ENCODE measurements at regions not wholly inside any gene's neighbourhood (a gene's known extent, or its start where the extent isn't known, plus 50 kb on each side); places are given as distances from the start of the nearest gene placed in this dataset.

DNA sequence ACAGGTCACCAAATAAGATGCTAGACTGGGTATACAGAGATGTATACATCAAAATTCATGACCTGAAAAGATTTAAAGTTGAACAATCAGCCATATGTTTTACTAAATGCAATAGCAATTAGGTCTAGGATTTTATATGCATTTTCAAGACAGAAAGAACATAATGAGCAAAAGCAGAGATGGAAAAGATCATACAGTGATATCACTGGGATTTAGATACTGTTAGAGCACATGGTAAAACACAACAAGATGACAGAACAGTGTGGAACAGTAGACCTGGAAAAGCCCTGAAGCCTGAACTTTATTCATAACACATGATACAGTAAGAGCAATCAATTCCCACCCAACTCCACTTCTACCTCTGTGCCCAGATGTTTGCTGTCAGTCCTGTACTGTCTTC lies 585.9 kb downstream of the PRR16 start:
- Histone ChIP-seq H3K4me3 (replicated peaks in 1 of 3; ENCODE audit: insufficient read depth in 1 of 3, low read depth in 2 of 3, low read length in 3 of 3) (no peak overlapping the region), H3K9me3 (ENCODE audit: low read length) (no peaks in the 10 kb centered on the region), H3K36me3 (replicated peaks in 1 of 2; ENCODE audit: control insufficient read depth in 1 of 2, insufficient read depth in 2 of 2, low read length in 2 of 2) (no peaks in the 10 kb centered on the region), H3K27me3 (ENCODE audit: control insufficient read depth in 1 of 2, insufficient read depth in 2 of 2, low read length in 2 of 2) (no peaks in the 10 kb centered on the region), H3K79me2 (ENCODE audit: insufficient read depth, low read length) (no peaks in the 10 kb centered on the region), H3K9ac (ENCODE audit: insufficient read depth, low read depth, low read length) (no peak overlapping the region), H2AFZ (ENCODE audit: low read length) (no peak overlapping the region), H3K4me2 (ENCODE audit: low read depth, low read length) (no peak overlapping the region), H3K4me1 (ENCODE audit: insufficient read depth, low read length) (no peaks in the 10 kb centered on the region), H3K27ac (ENCODE audit: extremely low read length, insufficient read depth, low read length) (no peak overlapping the region), H4K20me1 (ENCODE audit: insufficient read depth, low read length) (no peaks in the 10 kb centered on the region)
- in situ Hi-C loops (cut with HindIII; ENCODE audit: extremely low pct_ligation_motif_present, low pct_unique_long_range_greater_than_20kb) (no loop called here), intact Hi-C loops (cut with micrococcal nuclease; ENCODE audit: unreplicated experiment) (no loop called here)
- POLR2A ChIA-PET, result no interaction called here
- CTCF ChIA-PET (ENCODE audit: low intra/inter-chr PET ratio, low total read pairs), result no interaction called here
- FAIRE-seq, result no peak
- BruUV-seq (replicated peaks), result no TSS peak
- no peak for DNase-seq (ENCODE audit: low spot score)
- no peak for ATAC-seq
- TF ChIP-seq JUND (CRISPR knock-in tag; IDR thresholded peaks at IDR 0.05) (no peak), ZNF101 (CRISPR knock-in tag; IDR thresholded peaks at IDR 0.05; ENCODE audit: borderline replicate concordance, low read depth) (no peak), ERF (CRISPR knock-in tag; IDR thresholded peaks at IDR 0.05) (no peak), ZNF713 (CRISPR knock-in tag; IDR thresholded peaks at IDR 0.05) (no peak), TBX2 (CRISPR knock-in tag; IDR thresholded peaks at IDR 0.05; ENCODE audit: borderline replicate concordance) (no peak), ZNF20 (CRISPR knock-in tag; IDR thresholded peaks at IDR 0.05) (no peak), ZNF33B (CRISPR knock-in tag; IDR thresholded peaks at IDR 0.05) (no peak), RARA (CRISPR knock-in tag; IDR thresholded peaks at IDR 0.05) (no peak), SPEN (CRISPR knock-in tag; IDR thresholded peaks at IDR 0.05; ENCODE audit: low read depth) (no peak), MED1 (CRISPR knock-in tag; IDR thresholded peaks at IDR 0.05) (no peak), NBN (conservative IDR thresholded peaks at IDR 0.05) (no peak), NCOA2 (CRISPR knock-in tag; IDR thresholded peaks at IDR 0.05) (no peak), HNF4A (CRISPR knock-in tag; IDR thresholded peaks at IDR 0.05) (no peak), FOSL1 (CRISPR knock-in tag; IDR thresholded peaks at IDR 0.05; ENCODE audit: borderline replicate concordance) (no peak), DNMT3B (CRISPR knock-in tag; conservative IDR thresholded peaks at IDR 0.05) (no peak), ZNF598 (CRISPR knock-in tag; IDR thresholded peaks at IDR 0.05; ENCODE audit: borderline replicate concordance) (no peak)
- TF ChIP-seq, protein P1, sequence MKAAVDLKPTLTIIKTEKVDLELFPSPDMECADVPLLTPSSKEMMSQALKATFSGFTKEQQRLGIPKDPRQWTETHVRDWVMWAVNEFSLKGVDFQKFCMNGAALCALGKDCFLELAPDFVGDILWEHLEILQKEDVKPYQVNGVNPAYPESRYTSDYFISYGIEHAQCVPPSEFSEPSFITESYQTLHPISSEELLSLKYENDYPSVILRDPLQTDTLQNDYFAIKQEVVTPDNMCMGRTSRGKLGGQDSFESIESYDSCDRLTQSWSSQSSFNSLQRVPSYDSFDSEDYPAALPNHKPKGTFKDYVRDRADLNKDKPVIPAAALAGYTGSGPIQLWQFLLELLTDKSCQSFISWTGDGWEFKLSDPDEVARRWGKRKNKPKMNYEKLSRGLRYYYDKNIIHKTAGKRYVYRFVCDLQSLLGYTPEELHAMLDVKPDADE (CRISPR knock-in tag; IDR thresholded peaks at IDR 0.05), result no peak
- TF ChIP-seq, protein P2, sequence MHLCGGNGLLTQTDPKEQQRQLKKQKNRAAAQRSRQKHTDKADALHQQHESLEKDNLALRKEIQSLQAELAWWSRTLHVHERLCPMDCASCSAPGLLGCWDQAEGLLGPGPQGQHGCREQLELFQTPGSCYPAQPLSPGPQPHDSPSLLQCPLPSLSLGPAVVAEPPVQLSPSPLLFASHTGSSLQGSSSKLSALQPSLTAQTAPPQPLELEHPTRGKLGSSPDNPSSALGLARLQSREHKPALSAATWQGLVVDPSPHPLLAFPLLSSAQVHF (CRISPR knock-in tag; IDR thresholded peaks at IDR 0.05), result no peak
- TF ChIP-seq, protein P3, sequence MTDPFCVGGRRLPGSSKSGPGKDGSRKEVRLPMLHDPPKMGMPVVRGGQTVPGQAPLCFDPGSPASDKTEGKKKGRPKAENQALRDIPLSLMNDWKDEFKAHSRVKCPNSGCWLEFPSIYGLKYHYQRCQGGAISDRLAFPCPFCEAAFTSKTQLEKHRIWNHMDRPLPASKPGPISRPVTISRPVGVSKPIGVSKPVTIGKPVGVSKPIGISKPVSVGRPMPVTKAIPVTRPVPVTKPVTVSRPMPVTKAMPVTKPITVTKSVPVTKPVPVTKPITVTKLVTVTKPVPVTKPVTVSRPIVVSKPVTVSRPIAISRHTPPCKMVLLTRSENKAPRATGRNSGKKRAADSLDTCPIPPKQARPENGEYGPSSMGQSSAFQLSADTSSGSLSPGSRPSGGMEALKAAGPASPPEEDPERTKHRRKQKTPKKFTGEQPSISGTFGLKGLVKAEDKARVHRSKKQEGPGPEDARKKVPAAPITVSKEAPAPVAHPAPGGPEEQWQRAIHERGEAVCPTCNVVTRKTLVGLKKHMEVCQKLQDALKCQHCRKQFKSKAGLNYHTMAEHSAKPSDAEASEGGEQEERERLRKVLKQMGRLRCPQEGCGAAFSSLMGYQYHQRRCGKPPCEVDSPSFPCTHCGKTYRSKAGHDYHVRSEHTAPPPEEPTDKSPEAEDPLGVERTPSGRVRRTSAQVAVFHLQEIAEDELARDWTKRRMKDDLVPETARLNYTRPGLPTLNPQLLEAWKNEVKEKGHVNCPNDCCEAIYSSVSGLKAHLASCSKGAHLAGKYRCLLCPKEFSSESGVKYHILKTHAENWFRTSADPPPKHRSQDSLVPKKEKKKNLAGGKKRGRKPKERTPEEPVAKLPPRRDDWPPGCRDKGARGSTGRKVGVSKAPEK (CRISPR knock-in tag; IDR thresholded peaks at IDR 0.05; ENCODE audit: borderline replicate concordance), result no peak
